Body of pancreas (tissue), 4 donors: ENCODE measurements at regions not wholly inside any gene's neighbourhood (a gene's known extent, or its start where the extent isn't known, plus 50 kb on each side); places are given as distances from the start of the nearest gene placed in this dataset.

ENCODE experiments used
- POLR2A ChIP-seq, 3 donors: fragments of 450-650 bp; IDR thresholded peaks; one replicate each; pipeline ENCODE4 v1.6.1; 2016; ENCODE audit warnings: antibody characterized with exemption in 3 of 3, mild to moderate bottlenecking in 2 of 3
- TF ChIP-seq, protein P1 (sequence below), 7 experiments: fragments of 450-650 bp in 4 of 7; fragments of 200-600 bp in 3 of 7; sonication (generic) in 3 of 7; IDR thresholded peaks; one replicate each; pipeline ENCODE4 v1.5.1; 2016 to 2019; ENCODE audit warnings: antibody characterized with exemption in 7 of 7

- TF ChIP-seq, protein P1, sequence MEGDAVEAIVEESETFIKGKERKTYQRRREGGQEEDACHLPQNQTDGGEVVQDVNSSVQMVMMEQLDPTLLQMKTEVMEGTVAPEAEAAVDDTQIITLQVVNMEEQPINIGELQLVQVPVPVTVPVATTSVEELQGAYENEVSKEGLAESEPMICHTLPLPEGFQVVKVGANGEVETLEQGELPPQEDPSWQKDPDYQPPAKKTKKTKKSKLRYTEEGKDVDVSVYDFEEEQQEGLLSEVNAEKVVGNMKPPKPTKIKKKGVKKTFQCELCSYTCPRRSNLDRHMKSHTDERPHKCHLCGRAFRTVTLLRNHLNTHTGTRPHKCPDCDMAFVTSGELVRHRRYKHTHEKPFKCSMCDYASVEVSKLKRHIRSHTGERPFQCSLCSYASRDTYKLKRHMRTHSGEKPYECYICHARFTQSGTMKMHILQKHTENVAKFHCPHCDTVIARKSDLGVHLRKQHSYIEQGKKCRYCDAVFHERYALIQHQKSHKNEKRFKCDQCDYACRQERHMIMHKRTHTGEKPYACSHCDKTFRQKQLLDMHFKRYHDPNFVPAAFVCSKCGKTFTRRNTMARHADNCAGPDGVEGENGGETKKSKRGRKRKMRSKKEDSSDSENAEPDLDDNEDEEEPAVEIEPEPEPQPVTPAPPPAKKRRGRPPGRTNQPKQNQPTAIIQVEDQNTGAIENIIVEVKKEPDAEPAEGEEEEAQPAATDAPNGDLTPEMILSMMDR (IDR thresholded peaks at IDR 0.05), result no peak
- TF ChIP-seq POLR2A (IDR thresholded peaks at IDR 0.05), result no peak
Measured at GRCh38 chr20:11076434-11077105, 402.8 kb upstream of the JAG1 start.
